ENCODE measurements at regions not wholly inside any gene's neighbourhood (a gene's known extent, or its start where the extent isn't known, plus 50 kb on each side); places are given as distances from the start of the nearest gene placed in this dataset.
"Not testable (repeated sequence)": the region's sequence is repeated elsewhere in the genome, so short reads cannot be mapped to it uniquely, and the experiment has no call there.

DNA sequence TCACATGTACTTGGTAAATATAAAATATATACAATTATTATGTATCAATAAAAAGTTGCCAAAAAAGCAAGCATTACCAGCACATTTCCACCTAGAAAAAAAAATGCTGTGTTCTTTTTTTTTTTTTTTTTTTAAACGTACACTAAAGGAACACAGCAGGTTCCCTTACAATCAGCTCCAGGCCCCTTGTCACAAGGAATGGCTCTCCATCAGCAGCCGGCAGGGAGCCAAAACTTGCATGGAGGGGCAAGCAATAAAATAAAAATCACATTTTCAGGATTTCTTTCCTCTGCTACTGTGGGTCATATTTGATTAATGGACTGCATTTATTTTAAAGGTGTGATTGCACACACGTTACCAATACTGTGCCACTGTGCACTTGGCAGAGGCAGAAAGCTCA is 460.3 kb downstream of the GPAT3 start:
- no peaks in the 10 kb centered on the region for H3K4me1 Mint-ChIP-seq

GRCh38 chr4:83993774-83994173 is 457.9 kb downstream of the GPAT3 start:
- H3K4me1 Mint-ChIP-seq, result no peaks in the 10 kb centered on the region
- no peak for DNase-seq
- H3K9me3 Mint-ChIP-seq, result no peaks in the 10 kb centered on the region
- no peak overlapping the region for H3K27ac Mint-ChIP-seq
- POLR2A ChIA-PET, result no interaction called here
- no peak overlapping the region for H3K4me3 Mint-ChIP-seq
- ATAC-seq (ENCODE audit: low read depth), result no peak
- H3K27me3 Mint-ChIP-seq, result no peaks in the 10 kb centered on the region
- H3K36me3 Mint-ChIP-seq, result no peaks in the 10 kb centered on the region

More for the DNA sequence above, 460.3 kb downstream of the GPAT3 start:
- Mint-ChIP-seq H3K27me3 (no peaks in the 10 kb centered on the region), H3K4me3 (no peak overlapping the region), H3K36me3 (no peaks in the 10 kb centered on the region), H3K9me3 (no peaks in the 10 kb centered on the region), H3K27ac (no peak overlapping the region)
- ATAC-seq (ENCODE audit: low read depth) (no peak), DNase-seq (no peak)
- POLR2A ChIA-PET, result no interaction called here

- no peaks in the 10 kb centered on the region for H3K9me3 Mint-ChIP-seq
- no peak overlapping the region for H3K27ac Mint-ChIP-seq
- DNase-seq, result no peak
These were observed 453.9 kb downstream of the GPAT3 start for GRCh38 chr4:83989835-83990234.

GRCh38 chr4:83981156-83981555 is 445.2 kb downstream of the GPAT3 start:
- no peaks in the 10 kb centered on the region for H3K4me1 Mint-ChIP-seq
- H3K27ac Mint-ChIP-seq, result no peak overlapping the region
- POLR2A ChIA-PET, result no interaction called here
- no peaks in the 10 kb centered on the region for H3K27me3 Mint-ChIP-seq
- ATAC-seq (ENCODE audit: low read depth), result no peak
- DNase-seq, result no peak
- no peak overlapping the region for H3K4me3 Mint-ChIP-seq
- no peaks in the 10 kb centered on the region for H3K36me3 Mint-ChIP-seq
- H3K9me3 Mint-ChIP-seq, result no peaks in the 10 kb centered on the region

More at GRCh38 chr4:83989835-83990234, 453.9 kb downstream of the GPAT3 start:
- no peaks in the 10 kb centered on the region for H3K4me1 Mint-ChIP-seq
- no peak for ATAC-seq (ENCODE audit: low read depth)
- POLR2A ChIA-PET, result no interaction called here
- no peaks in the 10 kb centered on the region for H3K27me3 Mint-ChIP-seq
- no peak overlapping the region for H3K4me3 Mint-ChIP-seq
- no peaks in the 10 kb centered on the region for H3K36me3 Mint-ChIP-seq

DNA sequence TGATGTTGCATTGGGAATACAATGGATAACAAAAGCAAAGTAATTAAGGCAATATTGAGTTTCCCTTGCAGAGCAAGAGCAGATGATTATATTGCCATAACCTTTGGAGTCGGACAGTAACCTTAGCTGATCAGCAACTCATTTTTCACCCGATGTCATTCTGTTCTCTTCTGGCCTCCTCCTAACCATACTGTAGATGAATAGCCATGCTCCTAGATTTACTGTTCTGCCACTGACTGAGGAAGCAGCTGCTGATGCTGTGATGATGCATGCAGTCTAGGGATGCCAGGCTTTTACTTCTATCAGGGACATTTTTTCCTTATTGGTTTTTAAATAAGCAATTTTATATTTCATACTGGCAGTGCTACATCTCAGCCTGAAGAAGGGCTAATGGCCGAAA is 443.9 kb downstream of the GPAT3 start:
- no peak for DNase-seq
- H3K27ac Mint-ChIP-seq, result no peak overlapping the region
- H3K36me3 Mint-ChIP-seq, result no peaks in the 10 kb centered on the region
- no peaks in the 10 kb centered on the region for H3K9me3 Mint-ChIP-seq
- POLR2A ChIA-PET, result no interaction called here
- no peaks in the 10 kb centered on the region for H3K4me1 Mint-ChIP-seq
- H3K27me3 Mint-ChIP-seq, result no peaks in the 10 kb centered on the region
- no peak overlapping the region for H3K4me3 Mint-ChIP-seq
- ATAC-seq (ENCODE audit: low read depth), result no peak

DNA sequence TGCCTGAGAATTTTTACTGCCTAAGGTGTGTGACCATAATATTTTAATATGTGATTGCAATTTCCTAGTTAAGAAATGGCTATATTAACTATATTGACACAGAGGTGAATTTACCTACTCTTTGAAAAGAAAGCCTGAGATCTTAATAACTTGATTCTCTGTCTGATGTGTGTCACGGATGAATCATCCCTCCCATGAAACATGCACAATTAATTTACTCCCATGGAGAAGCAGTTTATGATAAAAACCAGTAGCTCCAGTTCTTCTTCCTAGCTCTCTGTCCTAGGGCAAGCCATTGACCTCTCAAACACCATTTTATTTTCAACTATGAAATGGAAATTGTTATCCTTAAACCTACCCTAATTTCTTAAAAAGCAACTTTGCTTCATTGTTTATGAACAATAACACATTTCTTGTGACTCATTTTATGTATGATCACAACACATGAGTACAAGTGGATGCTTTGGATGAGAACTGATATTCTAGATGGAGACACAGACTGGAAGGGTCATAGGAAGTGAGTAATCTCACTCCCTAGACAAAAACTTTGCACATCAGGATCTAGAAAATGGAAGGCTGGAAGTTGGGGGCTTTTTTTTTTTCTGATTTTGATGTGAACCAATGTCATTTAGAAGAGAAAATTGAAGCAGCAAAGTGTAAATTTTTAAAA is 438.3 kb downstream of the GPAT3 start:
- DNase-seq (no peak), ATAC-seq (ENCODE audit: low read depth) (no peak)
- Mint-ChIP-seq H3K27ac (no peak overlapping the region), H3K4me3 (no peak overlapping the region), H3K9me3 (no peaks in the 10 kb centered on the region), H3K27me3 (no peaks in the 10 kb centered on the region), H3K36me3 (no peaks in the 10 kb centered on the region), H3K4me1 (no peaks in the 10 kb centered on the region)
- POLR2A ChIA-PET, result no interaction called here

GRCh38 chr4:83964996-83965541 is 429.2 kb downstream of the GPAT3 start:
- Mint-ChIP-seq H3K27me3 (no peaks in the 10 kb centered on the region), H3K9me3 (peaks cover 5% of the 10 kb centered on the region), H3K36me3 (no peaks in the 10 kb centered on the region), H3K4me3 (no peak overlapping the region), H3K27ac (no peak overlapping the region), H3K4me1 (no peaks in the 10 kb centered on the region)
- POLR2A ChIA-PET, result no interaction called here
- ATAC-seq (ENCODE audit: low read depth) (no peak), DNase-seq (no peak)

DNA sequence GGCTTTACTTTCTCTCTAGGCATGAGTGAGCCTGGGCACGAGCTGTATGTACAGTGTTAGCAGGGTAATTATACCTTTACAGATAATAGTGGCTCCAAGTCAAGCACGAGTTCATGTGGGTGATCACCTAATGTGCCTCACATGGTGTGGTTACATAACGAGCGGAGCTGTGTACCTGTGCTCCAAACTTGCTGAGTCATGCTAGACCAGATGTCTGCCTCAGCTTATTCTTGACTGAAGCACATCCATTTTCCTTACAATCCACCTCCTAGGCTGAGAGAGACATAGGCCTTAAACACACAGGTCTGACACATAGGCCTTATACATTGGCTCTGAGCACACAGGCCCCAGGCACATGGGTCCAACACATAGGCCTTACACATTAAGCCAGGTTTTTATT is 426.6 kb downstream of the GPAT3 start:
- no peak for ATAC-seq (ENCODE audit: low read depth)
- H3K9me3 Mint-ChIP-seq, result peaks cover 5% of the 10 kb centered on the region
- no peaks in the 10 kb centered on the region for H3K27me3 Mint-ChIP-seq
- DNase-seq, result no peak
- POLR2A ChIA-PET, result no interaction called here
- no peak overlapping the region for H3K27ac Mint-ChIP-seq
- H3K4me1 Mint-ChIP-seq, result no peaks in the 10 kb centered on the region
- no peaks in the 10 kb centered on the region for H3K36me3 Mint-ChIP-seq
- no peak overlapping the region for H3K4me3 Mint-ChIP-seq

DNA sequence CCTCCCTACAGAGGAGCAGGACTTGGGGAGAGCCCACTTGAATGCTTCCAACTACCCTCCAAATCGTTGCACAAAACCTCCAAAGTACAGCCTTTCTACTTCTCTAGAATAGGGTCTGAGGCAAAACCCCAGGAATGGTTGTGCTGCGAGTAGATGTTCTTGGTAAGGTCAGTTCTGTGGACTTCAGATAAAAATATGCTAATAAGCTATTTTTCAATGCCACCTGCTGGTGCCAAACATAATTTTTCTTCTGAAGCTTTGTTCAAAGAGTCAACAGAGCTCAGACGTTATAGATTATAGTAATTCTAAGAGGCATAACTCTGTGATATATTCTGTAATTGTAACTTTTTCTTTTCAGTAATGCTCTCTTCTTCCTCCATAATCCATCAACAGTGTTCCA is 425.7 kb downstream of the GPAT3 start:
- ATAC-seq (ENCODE audit: low read depth) (no peak), DNase-seq (no peak)
- Mint-ChIP-seq H3K36me3 (no peaks in the 10 kb centered on the region), H3K27ac (no peak overlapping the region), H3K9me3 (peaks cover 5% of the 10 kb centered on the region), H3K27me3 (no peaks in the 10 kb centered on the region), H3K4me1 (no peaks in the 10 kb centered on the region), H3K4me3 (no peak overlapping the region)
- POLR2A ChIA-PET, result no interaction called here

- Mint-ChIP-seq H3K36me3 (no peaks in the 10 kb centered on the region), H3K4me3 (no peak overlapping the region), H3K4me1 (no peaks in the 10 kb centered on the region), H3K9me3 (peaks cover 4% of the 10 kb centered on the region), H3K27ac (no peak overlapping the region), H3K27me3 (no peaks in the 10 kb centered on the region)
- ATAC-seq (ENCODE audit: low read depth) (no peak), DNase-seq (no peak)
- POLR2A ChIA-PET, result no interaction called here
These were observed 423.3 kb downstream of the GPAT3 start for GRCh38 chr4:83959160-83959559.

DNA sequence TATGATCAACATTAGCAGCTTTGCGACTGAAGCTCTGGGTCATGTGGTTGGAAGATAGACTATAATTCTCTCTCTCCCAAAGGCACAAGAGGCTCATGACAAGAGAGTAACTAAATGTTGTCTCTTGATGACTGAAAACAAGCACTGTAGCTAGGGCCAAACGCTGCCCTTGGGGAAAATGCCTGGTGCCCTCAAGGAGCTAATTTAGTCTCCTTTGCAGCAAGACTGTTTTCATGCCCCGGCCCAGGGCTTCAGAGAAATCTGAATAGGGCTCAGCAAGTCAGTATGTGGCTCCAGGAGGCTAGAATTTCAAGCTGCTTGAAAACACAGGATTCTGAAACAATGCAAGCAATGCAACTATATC is 411.9 kb downstream of the GPAT3 start:
- POLR2A ChIA-PET, result no interaction called here
- Mint-ChIP-seq H3K27me3 (no peaks in the 10 kb centered on the region), H3K4me1 (no peaks in the 10 kb centered on the region)

DNA sequence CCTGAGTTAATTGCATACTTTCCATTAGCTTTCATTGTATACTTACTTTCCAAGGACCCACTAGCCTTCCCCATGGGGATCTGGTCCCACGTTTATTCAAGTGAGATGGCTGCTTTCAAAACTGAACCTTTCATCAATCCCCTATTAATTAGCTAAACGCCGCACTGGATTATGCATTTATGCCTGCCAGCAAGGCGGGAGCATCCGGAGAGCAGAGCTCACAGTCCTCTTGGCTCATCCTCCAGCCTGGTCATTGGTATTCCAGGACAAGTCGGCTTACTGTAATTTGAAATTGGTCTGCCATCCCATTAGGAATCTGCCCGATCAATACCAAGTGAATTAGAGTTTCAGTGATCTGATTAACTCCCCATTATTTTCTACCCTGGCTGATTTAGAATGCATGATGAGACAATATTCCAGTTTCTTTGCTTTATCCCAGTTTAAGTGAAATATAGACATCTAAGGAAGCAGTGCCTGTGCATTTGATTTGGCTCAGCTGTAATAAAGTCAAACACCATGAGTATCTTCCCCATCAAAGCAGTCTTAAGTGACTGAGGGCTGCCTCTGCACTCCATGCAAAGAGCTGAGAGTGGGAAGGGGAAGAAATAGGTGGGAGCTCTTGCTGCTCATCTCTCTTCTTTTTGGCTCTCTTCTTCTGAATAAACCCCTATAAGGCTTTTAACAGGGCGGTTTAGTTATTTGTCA is 411.4 kb downstream of the GPAT3 start:
- no peak for DNase-seq
- no peaks in the 10 kb centered on the region for H3K27me3 Mint-ChIP-seq
- no peak overlapping the region for H3K4me3 Mint-ChIP-seq
- H3K9me3 Mint-ChIP-seq, result peaks cover 1% of the 10 kb centered on the region
- ATAC-seq (ENCODE audit: low read depth), result no peak
- POLR2A ChIA-PET, result no interaction called here
- H3K36me3 Mint-ChIP-seq, result no peaks in the 10 kb centered on the region
- no peaks in the 10 kb centered on the region for H3K4me1 Mint-ChIP-seq
- H3K27ac Mint-ChIP-seq, result no peak overlapping the region

More for the DNA sequence above, 411.9 kb downstream of the GPAT3 start:
- no peak for ATAC-seq (ENCODE audit: low read depth)
- Mint-ChIP-seq H3K9me3 (no peaks in the 10 kb centered on the region), H3K36me3 (no peaks in the 10 kb centered on the region), H3K27ac (no peak overlapping the region), H3K4me3 (no peak overlapping the region)
- no peak for DNase-seq

DNA sequence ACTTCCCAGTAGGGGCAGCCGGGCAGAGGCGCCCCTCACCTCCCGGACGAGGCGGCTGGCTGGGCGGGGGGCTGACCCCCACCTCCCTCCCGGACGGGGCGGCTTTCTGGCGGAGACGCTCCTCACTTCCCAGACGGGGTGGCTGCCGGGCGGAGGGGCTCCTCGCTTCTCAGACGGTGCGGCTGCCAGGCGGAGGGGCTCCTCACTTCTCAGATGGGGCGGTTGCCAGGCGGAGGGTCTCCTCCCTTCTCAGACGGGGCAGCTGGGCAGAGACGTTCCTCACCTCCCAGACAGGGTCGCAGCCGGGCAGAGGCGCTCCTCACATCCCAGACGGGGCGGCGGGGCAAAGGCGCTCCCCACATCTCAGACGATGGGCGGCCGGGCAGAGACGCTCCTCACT is 407.8 kb downstream of the GPAT3 start:
- H3K4me3 Mint-ChIP-seq; ATAC-seq (ENCODE audit: low read depth); H3K27ac Mint-ChIP-seq; H3K9me3 Mint-ChIP-seq; DNase-seq; POLR2A ChIA-PET; H3K4me1 Mint-ChIP-seq; H3K27me3 Mint-ChIP-seq; H3K36me3 Mint-ChIP-seq: not testable (repeated sequence)

DNA sequence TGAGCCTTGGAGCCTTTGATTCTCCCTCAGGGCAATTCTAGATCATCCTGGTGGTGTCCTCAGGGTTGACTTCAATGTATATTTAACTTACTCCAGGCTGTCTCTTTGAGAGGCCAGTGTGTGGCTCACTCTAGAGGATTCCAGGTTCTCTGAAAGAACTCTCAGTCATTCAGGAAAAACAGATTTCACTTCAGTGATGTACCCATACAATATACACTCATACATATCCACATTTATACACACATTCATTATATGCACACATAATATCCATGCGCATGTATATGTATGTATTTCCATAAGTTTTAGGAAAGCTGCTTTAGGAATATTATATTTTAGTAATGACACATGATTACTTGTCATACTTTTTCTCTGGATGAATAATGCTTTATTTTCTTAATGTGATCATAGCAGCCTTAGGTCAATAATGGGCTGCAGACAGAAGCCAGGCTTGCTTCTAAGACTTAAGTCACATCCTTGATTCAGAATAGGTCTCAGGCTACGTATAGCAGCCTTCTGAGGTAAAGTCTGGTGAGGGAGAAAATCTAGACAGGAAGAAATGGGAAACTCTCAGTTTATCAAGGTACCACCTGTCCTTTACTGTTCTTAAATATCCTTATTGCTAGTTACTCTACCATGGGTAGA is 397.0 kb downstream of the GPAT3 start:
- H3K27me3 Mint-ChIP-seq, result no peaks in the 10 kb centered on the region
- no peak overlapping the region for H3K27ac Mint-ChIP-seq
- DNase-seq (no peak), ATAC-seq (ENCODE audit: low read depth) (no peak)
- no peaks in the 10 kb centered on the region for H3K9me3 Mint-ChIP-seq
- no peaks in the 10 kb centered on the region for H3K4me1 Mint-ChIP-seq
- no peak overlapping the region for H3K4me3 Mint-ChIP-seq
- POLR2A ChIA-PET, result no interaction called here
- no peaks in the 10 kb centered on the region for H3K36me3 Mint-ChIP-seq
